Lower leg skin (tissue), 3 donors: ENCODE measurements at regions not wholly inside any gene's neighbourhood (a gene's known extent, or its start where the extent isn't known, plus 50 kb on each side); places are given as distances from the start of the nearest gene placed in this dataset.

Experiments used
- CTCF ChIP-seq, 3 donors: fragments of 450-650 bp; IDR thresholded peaks; one replicate each; pipeline ENCODE4 v1.5.1; 2016; ENCODE audit warnings: antibody characterized with exemption in 3 of 3, mild to moderate bottlenecking in 3 of 3, moderate library complexity in 2 of 3
- POLR2A ChIP-seq, 2 donors: fragments of 450-650 bp; IDR thresholded peaks; one replicate each; pipeline ENCODE4 v1.6.1; 2016 to 2017; ENCODE audit warnings: antibody characterized with exemption in 2 of 2, mild to moderate bottlenecking in 1 of 2, moderate library complexity in 1 of 2

GRCh38 chr5:167835146-167835545 lies 456.3 kb upstream of the WWC1 start:
- no peak for TF ChIP-seq POLR2A (IDR thresholded peaks at IDR 0.05)
- no peak for TF ChIP-seq CTCF (IDR thresholded peaks at IDR 0.05)
